Common myeloid progenitor, CD34-positive (primary cell): ENCODE measurements at regions not wholly inside any gene's neighbourhood (a gene's known extent, or its start where the extent isn't known, plus 50 kb on each side); places are given as distances from the start of the nearest gene placed in this dataset.
A peak's percentile ranks its signal among the peaks of the same experiment; 100 is the strongest.

Experiments used
- CTCF ChIA-PET: fragments of 350-600 bp; sonication (Branson Sonifier 250); formaldehyde crosslinking; loops from one replicate; lab custom pipeline; 2021; ENCODE audit warnings: antibody characterized with exemption; lab: Charles Lee
- POLR2A ChIA-PET: fragments of 350-600 bp; sonication (Branson Sonifier 250); formaldehyde crosslinking; loops from one replicate; lab custom pipeline; 2021; ENCODE audit warnings: antibody characterized with exemption; lab: Charles Lee
- DNase-seq, 3 donors: peaks; one replicate each; pipeline versions ENCODE4 v3.0.0 to v3.0.0-alpha.2; 2013
- H3K27ac ChIP-seq, 2 experiments: 1 replicate in 1 of 2; 2 replicates in 1 of 2; pipeline ENCODE4 v1.7.0; 2013; ENCODE audit warnings: inconsistent platforms in 2 of 2, low read length in 2 of 2, mild to moderate bottlenecking in 2 of 2, low read depth in 1 of 2, moderate library complexity in 1 of 2; ENCODE audit not compliant: severe bottlenecking in 2 of 2, insufficient read depth in 1 of 2, poor library complexity in 1 of 2
- H3K27me3 ChIP-seq, 5 experiments: replicated peaks in 2 of 5; 1 replicate in 3 of 5; 2 replicates in 2 of 5; pipeline versions ENCODE4 v1.6.1 to v1.7.0; 2013; ENCODE audit warnings: low read length in 4 of 5, mild to moderate bottlenecking in 2 of 5, moderate library complexity in 2 of 5, inconsistent platforms in 1 of 5; ENCODE audit not compliant: insufficient read depth in 5 of 5, control insufficient read depth in 4 of 5
- H3K36me3 ChIP-seq, 4 experiments: 1 replicate in 2 of 4; 2 replicates in 2 of 4; pipeline versions ENCODE4 v1.6.1 to v1.7.0; 2013; ENCODE audit warnings: low read length in 3 of 4, control low read depth in 1 of 4, mild to moderate bottlenecking in 1 of 4; ENCODE audit not compliant: control insufficient read depth in 4 of 4, insufficient read depth in 4 of 4
- H3K4me1 ChIP-seq, 4 experiments: 1 replicate in 3 of 4; 2 replicates in 1 of 4; pipeline versions ENCODE4 v1.6.1 to v1.7.1; 2013; ENCODE audit warnings: low read length in 3 of 4, mild to moderate bottlenecking in 3 of 4, control low read depth in 1 of 4, inconsistent platforms in 1 of 4, moderate library complexity in 1 of 4; ENCODE audit not compliant: control insufficient read depth in 4 of 4, insufficient read depth in 4 of 4; ENCODE audit errors: control extremely low read depth in 1 of 4
- H3K4me3 ChIP-seq, 7 experiments: 1 replicate in 4 of 7; 2 replicates in 3 of 7; pipeline versions ENCODE4 v1.5.1 to v1.7.0; 2013; ENCODE audit warnings: mild to moderate bottlenecking in 7 of 7, low read length in 6 of 7, moderate library complexity in 6 of 7, inconsistent platforms in 2 of 7, low read depth in 2 of 7, control low read depth in 1 of 7; ENCODE audit not compliant: insufficient read depth in 4 of 7, control insufficient read depth in 1 of 7; ENCODE audit errors: extremely low read depth in 1 of 7
- H3K9me3 ChIP-seq, 5 experiments: 1 replicate in 4 of 5; 2 replicates in 1 of 5; pipeline versions ENCODE4 v1.6.1 to v1.7.1; 2013; ENCODE audit warnings: low read length in 4 of 5, mild to moderate bottlenecking in 2 of 5, inconsistent platforms in 1 of 5, low read depth in 1 of 5, moderate library complexity in 1 of 5; ENCODE audit not compliant: control insufficient read depth in 4 of 5, insufficient read depth in 2 of 5; ENCODE audit errors: control extremely low read depth in 1 of 5
- WGBS: methylation state at CpG from one replicate; pipeline ENCODE4 v1.1.5; 2013; ENCODE audit not compliant: insufficient coverage; 5-methylcytosine and 5-hydroxymethylcytosine counted together

- no peaks in the 10 kb centered on the region for H3K4me1 ChIP-seq
- no peaks in the 10 kb centered on the region for H3K9me3 ChIP-seq
- no peaks in the 10 kb centered on the region for H3K36me3 ChIP-seq
- H3K27me3 ChIP-seq, result no peaks in the 10 kb centered on the region
- no peak for DNase-seq
- ChIA-PET CTCF (no interaction called here), POLR2A (no interaction called here)
- H3K27ac ChIP-seq, result no peak overlapping the region
- 60% methylated on average over 1 of the region's 3 CpGs for WGBS
- H3K4me3 ChIP-seq, result no peak overlapping the region
These were observed 571.8 kb upstream of the CDH18 start for GRCh38 chr5:20559845-20560244.

GRCh38 chr5:20556115-20556763 lies 568.2 kb upstream of the CDH18 start:
- ChIA-PET CTCF (no interaction called here), POLR2A (no interaction called here)
- DNase-seq, result no peak
- Histone ChIP-seq H3K4me1 (no peaks in the 10 kb centered on the region), H3K27me3 (no peaks in the 10 kb centered on the region), H3K4me3 (no peak overlapping the region), H3K27ac (no peak overlapping the region), H3K9me3 (no peaks in the 10 kb centered on the region), H3K36me3 (no peaks in the 10 kb centered on the region)
- 89% methylated on average over 5 of the region's 6 CpGs for WGBS

- H3K4me3 ChIP-seq, result no peak overlapping the region
- H3K36me3 ChIP-seq, result no peaks in the 10 kb centered on the region
- H3K27ac ChIP-seq, result no peak overlapping the region
- WGBS, result no CpG with 5 or more reads among the region's 2 CpGs
- ChIA-PET POLR2A (no interaction called here), CTCF (no interaction called here)
- no peaks in the 10 kb centered on the region for H3K4me1 ChIP-seq
- no peaks in the 10 kb centered on the region for H3K27me3 ChIP-seq
- no peak for DNase-seq
- no peaks in the 10 kb centered on the region for H3K9me3 ChIP-seq
These were observed 567.0 kb upstream of the CDH18 start for GRCh38 chr5:20555034-20555433.

- Histone ChIP-seq H3K27ac (no peak overlapping the region), H3K36me3 (no peaks in the 10 kb centered on the region), H3K4me1 (no peaks in the 10 kb centered on the region), H3K4me3 (no peak overlapping the region), H3K9me3 (no peaks in the 10 kb centered on the region), H3K27me3 (no peaks in the 10 kb centered on the region)
- ChIA-PET CTCF (no interaction called here), POLR2A (no interaction called here)
- 80% methylated on average over 2 of the region's 2 CpGs for WGBS
- no peak for DNase-seq
These were observed 566.0 kb upstream of the CDH18 start for GRCh38 chr5:20554001-20554400.

DNA sequence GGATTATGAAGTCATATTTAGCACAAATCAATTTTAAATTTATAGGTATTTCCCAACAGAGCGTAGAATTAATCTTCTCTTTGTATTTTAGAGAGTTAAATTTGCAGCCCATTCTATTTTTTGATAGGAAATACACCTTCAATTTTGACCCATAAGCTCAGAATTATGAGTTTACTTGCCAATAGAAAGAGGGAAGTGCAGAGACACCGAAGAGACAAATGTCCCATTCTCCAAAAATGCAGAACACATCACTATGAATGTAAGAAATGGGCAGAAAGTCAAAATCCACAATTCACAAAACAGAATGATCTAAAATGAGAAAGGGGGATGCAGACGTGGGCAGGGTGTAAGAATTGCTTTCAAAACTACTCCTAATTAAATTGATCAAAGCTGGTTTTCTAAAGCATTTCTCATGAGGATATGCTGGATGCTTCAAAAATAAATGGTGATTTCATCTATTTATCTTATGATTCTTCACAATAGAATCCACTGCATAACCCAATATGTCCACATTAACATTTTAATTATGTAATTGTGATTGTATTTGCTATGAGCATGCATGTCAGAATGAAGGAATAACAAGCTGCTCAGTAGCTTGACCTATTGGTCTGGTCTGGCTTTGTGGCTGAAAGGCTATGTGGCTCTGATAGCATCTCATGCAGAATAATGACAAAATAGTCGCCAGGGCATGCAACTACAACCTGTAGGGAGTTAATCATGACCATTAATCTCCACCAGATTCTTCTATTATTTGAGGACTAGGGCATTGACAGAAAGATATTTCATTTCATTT lies 550.1 kb upstream of the CDH18 start:
- peak in 1 of 3 donors; percentile 8 for DNase-seq
- H3K9me3 ChIP-seq, result peaks cover 0 to 6% (median 0%) of the 10 kb centered on the region in 5 experiments
- H3K36me3 ChIP-seq, result no peaks in the 10 kb centered on the region
- H3K27me3 ChIP-seq, result no peaks in the 10 kb centered on the region
- no peak overlapping the region for H3K4me3 ChIP-seq
- ChIA-PET POLR2A (no interaction called here), CTCF (interaction anchor here (0.9 to 1.1 kb wide), 2 partner anchors 10 to 11 kb away, joined by 3 to 5 read pairs; no protein-coding TSS in a partner anchor)
- H3K27ac ChIP-seq, result no peak overlapping the region
- peaks cover 6 to 33% (median 16%) of the 10 kb centered on the region in 4 experiments for H3K4me1 ChIP-seq
- WGBS, result no CpG with 5 or more reads among the region's 4 CpGs

DNA sequence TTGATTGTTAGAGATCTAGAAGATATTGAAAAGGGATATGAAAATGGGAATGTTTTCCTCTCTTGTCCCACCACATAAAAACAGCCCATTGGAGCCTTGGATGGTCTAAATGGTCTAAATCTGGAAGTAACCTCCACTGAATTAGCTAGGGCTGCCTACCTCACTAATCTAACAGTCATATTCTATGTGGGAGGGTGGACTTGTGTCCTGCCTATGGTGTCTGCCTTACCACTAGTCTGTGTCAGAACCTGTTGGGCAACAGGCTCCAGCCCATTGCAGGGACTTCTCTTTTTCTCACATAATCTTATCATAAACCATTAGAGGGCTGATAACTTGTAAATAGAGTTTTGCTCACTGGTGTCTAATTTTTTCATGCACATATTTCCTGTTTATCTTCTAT lies 548.8 kb upstream of the CDH18 start:
- peak; percentile 16 to 74 (median 65) for DNase-seq
- peaks cover 0 to 6% (median 0%) of the 10 kb centered on the region in 5 experiments for H3K9me3 ChIP-seq
- CTCF ChIA-PET, result no interaction called here
- H3K27ac ChIP-seq, result peak overlapping the region in 1 of 2 experiments; percentile 75
- H3K36me3 ChIP-seq, result no peaks in the 10 kb centered on the region
- H3K4me1 ChIP-seq, result peaks cover 6 to 33% (median 16%) of the 10 kb centered on the region in 4 experiments
- peak overlapping the region in 3 of 7 experiments; percentile 28 to 45 (median 35) for H3K4me3 ChIP-seq
- POLR2A ChIA-PET, result no interaction called here
- no peaks in the 10 kb centered on the region for H3K27me3 ChIP-seq

DNA sequence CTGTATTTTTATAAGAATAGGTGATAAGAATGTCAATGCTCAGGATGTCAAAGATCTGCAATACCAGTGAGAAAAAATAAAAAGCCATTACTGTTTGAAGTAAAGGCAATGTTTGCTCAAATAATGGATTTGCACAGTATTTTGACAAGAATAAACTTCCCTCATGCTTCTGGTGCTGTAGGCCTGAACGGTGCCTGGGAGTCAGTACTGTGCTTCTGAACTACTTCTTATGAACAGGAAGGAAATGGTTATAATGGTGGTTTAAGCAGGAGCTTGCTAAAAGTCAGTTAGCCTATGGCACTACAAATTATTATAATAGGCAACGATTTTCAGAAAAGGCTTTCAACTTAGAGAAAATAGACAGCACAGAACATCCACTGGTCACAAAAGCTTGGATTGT lies 548.3 kb upstream of the CDH18 start:
- no CpG with 5 or more reads among the region's 2 CpGs for WGBS
- Histone ChIP-seq H3K27me3 (no peaks in the 10 kb centered on the region), H3K9me3 (peaks cover 0 to 6% (median 0%) of the 10 kb centered on the region in 5 experiments), H3K4me1 (peaks cover 6 to 33% (median 16%) of the 10 kb centered on the region in 4 experiments), H3K27ac (peak overlapping the region in 1 of 2 experiments; percentile 75), H3K36me3 (no peaks in the 10 kb centered on the region), H3K4me3 (peak overlapping the region in 3 of 7 experiments; percentile 28 to 45 (median 35))
- CTCF ChIA-PET, result no interaction called here
- POLR2A ChIA-PET, result no interaction called here
- DNase-seq, result peak; percentile 20 to 69 (median 52)
